ENCODE measurements at regions not wholly inside any gene's neighbourhood (a gene's known extent, or its start where the extent isn't known, plus 50 kb on each side); places are given as distances from the start of the nearest gene placed in this dataset.

DNA sequence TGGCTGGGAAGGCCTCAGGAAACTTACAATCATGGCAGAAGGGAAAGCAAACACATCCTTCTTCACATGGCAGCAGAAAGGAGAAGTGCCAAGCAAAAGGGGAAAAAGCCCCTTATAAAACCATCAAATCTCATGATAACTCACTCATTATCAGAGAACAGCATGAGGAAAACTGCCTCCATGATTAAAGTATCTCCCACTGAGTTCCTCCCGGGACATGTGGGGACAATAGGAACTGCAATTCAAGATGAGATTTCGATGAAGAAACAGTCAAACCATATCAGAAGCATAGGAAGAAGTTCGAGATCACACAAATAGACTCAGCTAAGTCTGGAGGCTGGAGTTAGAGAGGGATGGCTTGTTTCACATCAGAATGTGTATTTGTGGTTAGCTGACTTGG lies 869.4 kb upstream of the PHF14 start:
- TF ChIP-seq, protein P1, sequence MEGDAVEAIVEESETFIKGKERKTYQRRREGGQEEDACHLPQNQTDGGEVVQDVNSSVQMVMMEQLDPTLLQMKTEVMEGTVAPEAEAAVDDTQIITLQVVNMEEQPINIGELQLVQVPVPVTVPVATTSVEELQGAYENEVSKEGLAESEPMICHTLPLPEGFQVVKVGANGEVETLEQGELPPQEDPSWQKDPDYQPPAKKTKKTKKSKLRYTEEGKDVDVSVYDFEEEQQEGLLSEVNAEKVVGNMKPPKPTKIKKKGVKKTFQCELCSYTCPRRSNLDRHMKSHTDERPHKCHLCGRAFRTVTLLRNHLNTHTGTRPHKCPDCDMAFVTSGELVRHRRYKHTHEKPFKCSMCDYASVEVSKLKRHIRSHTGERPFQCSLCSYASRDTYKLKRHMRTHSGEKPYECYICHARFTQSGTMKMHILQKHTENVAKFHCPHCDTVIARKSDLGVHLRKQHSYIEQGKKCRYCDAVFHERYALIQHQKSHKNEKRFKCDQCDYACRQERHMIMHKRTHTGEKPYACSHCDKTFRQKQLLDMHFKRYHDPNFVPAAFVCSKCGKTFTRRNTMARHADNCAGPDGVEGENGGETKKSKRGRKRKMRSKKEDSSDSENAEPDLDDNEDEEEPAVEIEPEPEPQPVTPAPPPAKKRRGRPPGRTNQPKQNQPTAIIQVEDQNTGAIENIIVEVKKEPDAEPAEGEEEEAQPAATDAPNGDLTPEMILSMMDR (conservative IDR thresholded peaks at IDR 0.05), result no peak
- no peak for TF ChIP-seq EZH2 (IDR thresholded peaks at IDR 0.05; ENCODE audit: low read depth)
